GM20000 (cell line): ENCODE measurements at regions not wholly inside any gene's neighbourhood (a gene's known extent, or its start where the extent isn't known, plus 50 kb on each side); places are given as distances from the start of the nearest gene placed in this dataset.

Experiments used
- DNase-seq: peaks from one replicate; pipeline ENCODE4 v3.0.0; 2012; ENCODE audit warnings: low spot score
- CTCF ChIP-seq: IDR thresholded peaks from 2 replicates; pipeline ENCODE4 v1.5.1; 2012; ENCODE audit warnings: mild to moderate bottlenecking, control low read depth; ENCODE audit errors: extremely low read depth, missing control alignments

DNA sequence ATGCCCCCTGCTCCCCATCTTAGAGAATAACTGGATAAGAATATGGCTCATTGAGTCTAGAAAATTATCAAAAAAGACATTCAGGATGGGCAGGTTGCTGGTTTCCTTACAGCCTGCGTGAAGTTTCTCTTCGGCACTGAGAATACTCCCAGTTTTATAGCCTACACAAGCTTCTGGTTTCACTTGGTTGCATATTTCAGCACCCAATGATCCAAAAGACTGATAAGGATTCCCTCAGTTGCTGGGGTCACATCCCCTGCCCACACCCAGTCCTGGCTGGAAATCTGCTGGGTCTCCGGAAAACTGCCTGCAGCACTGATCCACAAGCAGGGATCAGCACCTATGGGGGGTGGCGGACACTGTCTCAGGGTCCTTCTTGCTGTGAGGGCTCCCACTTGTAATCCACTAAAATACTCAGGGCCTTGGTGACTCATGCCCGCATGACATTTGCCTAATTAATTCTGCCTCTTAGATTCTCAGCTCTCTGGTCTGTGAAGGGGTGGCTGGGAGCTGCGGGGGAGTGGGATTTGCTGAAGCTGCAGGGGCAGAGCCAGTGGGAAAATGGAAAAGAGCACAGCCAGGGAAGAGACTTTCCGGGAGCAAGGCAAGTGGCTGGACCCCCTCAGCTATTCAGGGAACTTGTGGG, 142.5 kb downstream of the ZNF648 start:
- TF ChIP-seq CTCF = no peak
- no peak for DNase-seq

GRCh38 chr1:181911715-181912114, 149.8 kb downstream of the ZNF648 start:
- TF ChIP-seq CTCF = no peak
- DNase-seq = no peak

GRCh38 chr1:181910905-181911304, 150.6 kb downstream of the ZNF648 start:
- no peak for DNase-seq
- TF ChIP-seq CTCF = no peak

- TF ChIP-seq CTCF = no peak
- DNase-seq = no peak
These were observed 152.5 kb downstream of the ZNF648 start for GRCh38 chr1:181909010-181909409.

- no peak for TF ChIP-seq CTCF
- no peak for DNase-seq
These were observed 154.9 kb downstream of the ZNF648 start for GRCh38 chr1:181906631-181907030.

DNA sequence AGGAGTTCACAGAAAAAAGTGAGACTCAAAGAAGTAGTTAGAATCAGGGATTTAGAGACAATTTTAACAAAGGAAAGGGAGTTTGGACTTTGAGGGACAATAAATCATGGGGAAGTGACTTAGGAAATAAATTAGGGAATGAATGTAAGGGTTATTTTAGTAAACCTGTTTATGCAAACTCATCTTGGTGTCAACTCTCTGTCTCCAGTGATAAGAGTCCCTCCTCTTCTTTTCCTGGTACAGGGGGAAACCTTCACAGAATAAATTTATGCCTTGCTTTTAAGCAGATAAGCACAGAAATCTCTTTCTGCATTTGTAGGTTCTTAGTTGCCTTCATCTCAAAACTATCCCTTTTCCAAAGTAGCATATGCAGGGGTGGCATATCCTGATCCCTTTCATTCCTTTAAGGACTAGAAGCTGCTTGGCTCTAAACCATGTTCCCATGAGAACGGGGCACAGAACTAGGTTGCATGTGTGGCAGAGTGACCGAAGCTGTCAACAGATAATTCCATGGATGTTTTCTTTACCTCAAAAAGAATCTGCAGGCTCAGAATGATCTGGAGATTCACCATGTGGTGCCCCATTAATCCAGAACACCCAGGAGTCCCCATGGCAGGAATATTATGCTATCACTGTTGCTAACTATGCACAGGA, 155.4 kb downstream of the ZNF648 start:
- DNase-seq = no peak
- no peak for TF ChIP-seq CTCF

GRCh38 chr1:181898773-181899172, 162.7 kb downstream of the ZNF648 start:
- TF ChIP-seq CTCF = no peak
- DNase-seq = no peak
